H1 (cell line): ENCODE measurements at regions not wholly inside any gene's neighbourhood (a gene's known extent, or its start where the extent isn't known, plus 50 kb on each side); places are given as distances from the start of the nearest gene placed in this dataset.

Source experiments
- GABPA ChIP-seq: IDR thresholded peaks from 2 replicates; pipeline ENCODE4 v1.6.1; 2011; ENCODE audit warnings: mild to moderate bottlenecking, low read length, moderate library complexity, borderline replicate concordance; ENCODE audit not compliant: insufficient read depth
- JUND ChIP-seq: IDR thresholded peaks from 2 replicates; pipeline ENCODE4 v1.6.1; 2011; ENCODE audit warnings: mild to moderate bottlenecking, improper control_type of control experiment, low read length
- POLR2A ChIP-seq, 2 experiments: IDR thresholded peaks; 1 replicate in 1 of 2; 2 replicates in 1 of 2; pipeline ENCODE4 v1.6.1; 2011; ENCODE audit warnings: low read depth in 2 of 2, low read length in 2 of 2, mild to moderate bottlenecking in 2 of 2; ENCODE audit errors: control extremely low read depth in 1 of 2
- RXRA ChIP-seq: IDR thresholded peaks from 2 replicates; pipeline ENCODE4 v1.6.1; 2011; ENCODE audit warnings: low read depth, mild to moderate bottlenecking, low read length, moderate library complexity; ENCODE audit not compliant: insufficient read depth

- TF ChIP-seq GABPA (no peak), POLR2A (IDR thresholded peaks at IDR 0.05; ENCODE audit: control extremely low read depth in 1 of 2, low read depth in 2 of 2, low read length in 2 of 2) (no peak), JUND (no peak), RXRA (no peak)
These were observed 250.0 kb upstream of the SLCO3A1 start (continued) for GRCh38 chr15:91603384-91604080.
